Lung (tissue), 11 donors: ENCODE measurements at regions not wholly inside any gene's neighbourhood (a gene's known extent, or its start where the extent isn't known, plus 50 kb on each side); places are given as distances from the start of the nearest gene placed in this dataset.

Experiments used
- ATAC-seq: fragments of 200-7000 bp; cut with Tn5 transposase; one replicate; pipeline ENCODE4 v1.9.1; 2020; ENCODE audit warnings: moderate number of reproducible peaks; ENCODE audit not compliant: insufficient read depth, low FRiP score
- DNase-seq, 3 donors: peaks; one replicate each; pipeline ENCODE4 v3.0.0-alpha.2; 2013 to 2017
- H3K27ac ChIP-seq, 2 donors: one replicate each; pipeline ENCODE4 v1.5.1; 2013; ENCODE audit warnings: mild to moderate bottlenecking in 2 of 2, moderate library complexity in 2 of 2, control low read depth in 1 of 2, inconsistent platforms in 1 of 2, low read depth in 1 of 2, low read length in 1 of 2
- H3K27me3 ChIP-seq, 3 donors: one replicate each; pipeline ENCODE4 v1.5.1; 2013; ENCODE audit warnings: low read length in 2 of 3; ENCODE audit not compliant: control insufficient read depth in 3 of 3, insufficient read depth in 3 of 3
- H3K36me3 ChIP-seq, 4 donors: one replicate each; pipeline ENCODE4 v1.5.1; 2013; ENCODE audit warnings: low read length in 4 of 4, mild to moderate bottlenecking in 1 of 4, moderate library complexity in 1 of 4; ENCODE audit not compliant: control insufficient read depth in 4 of 4, insufficient read depth in 4 of 4
- H3K4me1 ChIP-seq, 5 donors: one replicate each; pipeline ENCODE4 v1.5.1; 2013; ENCODE audit warnings: low read length in 5 of 5, mild to moderate bottlenecking in 2 of 5, moderate library complexity in 1 of 5; ENCODE audit not compliant: control insufficient read depth in 5 of 5, insufficient read depth in 5 of 5
- H3K4me3 ChIP-seq: one replicate; pipeline ENCODE4 v1.5.1; 2013; ENCODE audit warnings: mild to moderate bottlenecking, control low read depth, moderate library complexity
- H3K9ac ChIP-seq, 2 donors: one replicate each; pipeline ENCODE4 v1.5.1; 2013; ENCODE audit warnings: low read length in 2 of 2, control low read depth in 1 of 2; ENCODE audit not compliant: insufficient read depth in 1 of 2
- H3K9me3 ChIP-seq, 4 donors: one replicate each; pipeline ENCODE4 v1.5.1; 2013; ENCODE audit warnings: low read length in 3 of 4, mild to moderate bottlenecking in 1 of 4, moderate library complexity in 1 of 4; ENCODE audit not compliant: control insufficient read depth in 4 of 4, insufficient read depth in 3 of 4
- CTCF ChIP-seq: IDR thresholded peaks from 2 replicates; pipeline ENCODE4 v1.5.1; 2012; ENCODE audit warnings: mild to moderate bottlenecking; ENCODE audit errors: control extremely low read depth, extremely low read depth
- WGBS, 2 donors: extraction: QIAGEN DNeasy Blood & Tissue Kit; methylation state at CpG; one replicate each; pipeline ENCODE4 v1.1.7; 2013; 5-methylcytosine and 5-hydroxymethylcytosine counted together
- donor health status: control.
- donor health status: control.
- donor health status: Bipolar disorder and iron deficiency.
- donor health status: healthy.
- donor health status: DM: yes; HTN: yes; CAD: no.

GRCh38 chr2:196258407-196258806, 87.0 kb upstream of the STK17B start:
- Histone ChIP-seq H3K27me3 (no peaks in the 10 kb centered on the region), H3K4me3 (no peak overlapping the region), H3K4me1 (peaks cover 0 to 5% (median 0%) of the 10 kb centered on the region in 5 donors), H3K9me3 (no peaks in the 10 kb centered on the region), H3K9ac (no peak overlapping the region), H3K27ac (no peak overlapping the region), H3K36me3 (peaks cover 0 to 4% (median 0%) of the 10 kb centered on the region in 4 donors)
- DNase-seq (no peak), ATAC-seq (no peak)
- no peak for TF ChIP-seq CTCF

GRCh38 chr2:196259507-196260481, 88.4 kb upstream of the STK17B start:
- H3K36me3 ChIP-seq = peaks cover 0 to 4% (median 0%) of the 10 kb centered on the region in 4 donors
- H3K4me3 ChIP-seq = no peak overlapping the region
- H3K9ac ChIP-seq = no peak overlapping the region
- H3K4me1 ChIP-seq = peaks cover 0 to 5% (median 0%) of the 10 kb centered on the region in 5 donors
- H3K27me3 ChIP-seq = no peaks in the 10 kb centered on the region
- WGBS, 2 donors = 57 to 61% methylated on average over 7 of the region's 7 CpGs
- DNase-seq (peak in 2 of 3 donors; percentile 43 to 50), ATAC-seq (peak; percentile 35)
- peak overlapping the region in 1 of 2 donors; percentile 54 for H3K27ac ChIP-seq
- H3K9me3 ChIP-seq = no peaks in the 10 kb centered on the region
- no peak for TF ChIP-seq CTCF

- ATAC-seq (no peak), DNase-seq (no peak)
- Histone ChIP-seq H3K27me3 (no peaks in the 10 kb centered on the region), H3K36me3 (peaks cover 0 to 4% (median 0%) of the 10 kb centered on the region in 4 donors), H3K4me1 (peaks cover 0 to 5% (median 0%) of the 10 kb centered on the region in 5 donors), H3K9ac (no peak overlapping the region), H3K27ac (no peak overlapping the region), H3K4me3 (no peak overlapping the region), H3K9me3 (no peaks in the 10 kb centered on the region)
- TF ChIP-seq CTCF = no peak
- WGBS, 2 donors = 83 to 92% methylated on average over 5 of the region's 5 CpGs
These were observed 89.2 kb upstream of the STK17B start for GRCh38 chr2:196260546-196260945.
